ENCODE measurements at regions not wholly inside any gene's neighbourhood (a gene's known extent, or its start where the extent isn't known, plus 50 kb on each side); places are given as distances from the start of the nearest gene placed in this dataset.
A peak's percentile ranks its signal among the peaks of the same experiment; 100 is the strongest.
"Not testable (repeated sequence)": the region's sequence is repeated elsewhere in the genome, so short reads cannot be mapped to it uniquely, and the experiment has no call there.

DNA sequence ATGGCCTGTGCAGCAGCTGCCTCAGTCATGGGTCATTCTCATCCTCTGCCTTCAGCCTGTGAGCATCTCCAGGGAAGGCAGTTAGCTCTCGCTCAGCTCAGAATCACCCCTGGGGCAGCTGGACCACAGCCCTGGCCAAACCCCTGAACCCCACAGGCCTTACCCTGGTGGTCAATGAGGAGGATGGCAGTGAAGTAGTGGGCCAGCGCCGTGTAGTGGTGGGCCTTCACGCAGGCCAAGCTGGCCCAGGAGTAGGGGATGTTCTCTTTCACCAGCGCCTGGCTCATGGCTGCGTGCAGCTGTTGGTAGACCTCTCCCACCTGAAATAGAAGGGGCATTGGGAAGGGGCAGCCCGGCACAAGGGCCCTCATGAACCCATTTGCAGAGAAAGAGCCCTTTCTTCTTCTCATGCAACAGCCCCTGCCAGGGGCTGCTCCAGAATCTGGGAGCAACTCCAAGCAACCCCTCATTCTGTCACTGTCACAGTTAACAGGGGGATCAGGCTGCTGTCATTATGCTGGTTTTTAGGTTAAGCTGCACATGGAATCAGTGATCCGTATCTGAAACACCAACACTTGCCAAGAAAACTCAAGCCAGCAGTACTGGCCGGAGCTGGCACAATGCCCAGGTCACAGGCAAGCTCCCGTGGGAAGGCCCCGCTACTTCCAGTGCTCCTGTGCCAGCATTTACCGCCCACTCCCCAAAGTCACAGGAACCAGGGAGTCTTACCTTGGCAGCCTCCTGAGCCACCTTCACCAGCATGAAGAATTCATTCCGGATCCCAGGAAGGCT is 290.2 kb downstream of the GOLGA6L6 start:
- not testable (repeated sequence) for H3K36me3 Mint-ChIP-seq (ENCODE audit: insufficient read depth); H3K27me3 Mint-ChIP-seq; H3K4me1 Mint-ChIP-seq; ATAC-seq (replicated peaks; ENCODE audit: extremely low read depth, poor library complexity, severe bottlenecking); H3K27ac Mint-ChIP-seq (ENCODE audit: low read depth); H3K9me3 Mint-ChIP-seq; H3K4me3 Mint-ChIP-seq; DNase-seq (ENCODE audit: low spot score in 2 of 2)

DNA sequence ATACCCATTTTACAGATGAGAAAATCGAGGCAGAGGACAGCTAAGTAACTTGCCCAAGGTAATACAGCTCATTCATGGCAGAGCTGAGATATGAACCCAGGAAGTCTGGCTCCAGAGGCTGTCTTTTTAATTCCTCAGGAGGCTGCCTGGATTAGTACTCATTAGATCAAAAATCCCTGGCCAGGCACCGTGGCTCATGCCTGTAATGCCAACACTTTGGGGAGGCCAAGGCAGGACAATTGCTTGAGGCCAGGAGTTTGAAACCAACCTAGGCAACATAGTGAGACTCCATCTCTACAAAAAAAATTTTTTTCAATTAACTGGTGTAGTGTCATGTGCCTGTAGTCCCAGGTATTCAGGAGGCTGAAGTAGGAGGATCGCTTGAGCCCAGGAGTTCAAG is 291.4 kb downstream of the GOLGA6L6 start:
- DNase-seq (ENCODE audit: low spot score in 2 of 2); ATAC-seq (replicated peaks; ENCODE audit: extremely low read depth, poor library complexity, severe bottlenecking); H3K4me1 Mint-ChIP-seq; H3K36me3 Mint-ChIP-seq (ENCODE audit: insufficient read depth); H3K9me3 Mint-ChIP-seq; H3K27me3 Mint-ChIP-seq; H3K4me3 Mint-ChIP-seq: not testable (repeated sequence)
- peak overlapping the region; percentile 80 for H3K27ac Mint-ChIP-seq (ENCODE audit: low read depth)

DNA sequence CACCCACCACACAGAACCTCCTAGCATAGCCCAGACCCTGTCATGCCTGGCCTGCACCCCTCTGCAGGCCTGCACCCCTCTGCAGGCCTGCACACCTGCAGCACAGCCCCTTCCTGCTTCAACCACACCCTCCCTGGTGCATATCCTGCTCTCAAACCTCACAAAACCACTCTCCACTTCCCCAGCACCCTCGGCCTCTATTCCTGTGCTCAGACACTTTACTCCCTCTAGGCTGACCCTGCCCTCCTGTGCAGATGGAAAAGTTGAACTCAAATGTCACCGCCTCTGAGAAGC is 292.0 kb downstream of the GOLGA6L6 start:
- not testable (repeated sequence) for DNase-seq (ENCODE audit: low spot score in 2 of 2); H3K9me3 Mint-ChIP-seq; H3K27me3 Mint-ChIP-seq; H3K36me3 Mint-ChIP-seq (ENCODE audit: insufficient read depth); H3K4me1 Mint-ChIP-seq
- H3K4me3 Mint-ChIP-seq: peak overlapping the region; percentile 1
- peak; percentile 27 for ATAC-seq (replicated peaks; ENCODE audit: extremely low read depth, poor library complexity, severe bottlenecking)
- H3K27ac Mint-ChIP-seq (ENCODE audit: low read depth): peak overlapping the region; percentile 80

DNA sequence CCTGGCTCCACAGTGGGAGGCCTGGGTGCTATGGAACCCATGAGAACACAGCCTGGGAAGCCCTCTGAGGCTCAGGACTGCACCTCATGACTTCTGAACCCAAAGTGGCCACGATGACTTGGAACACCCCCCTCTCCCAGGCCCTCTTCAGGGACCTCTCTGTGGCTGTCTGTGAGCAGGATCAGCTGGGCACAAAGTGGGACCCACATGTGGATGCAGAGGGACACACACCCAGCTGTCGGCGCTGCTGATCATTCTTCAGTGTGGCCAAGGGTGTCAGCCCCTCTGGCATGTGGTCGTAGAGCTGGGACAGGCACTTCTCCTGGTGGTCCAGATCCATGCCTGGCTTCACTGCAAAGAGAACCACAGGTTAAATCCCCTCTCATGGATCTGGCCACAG is 293.2 kb downstream of the GOLGA6L6 start:
- not testable (repeated sequence) for H3K4me1 Mint-ChIP-seq; H3K4me3 Mint-ChIP-seq; ATAC-seq (replicated peaks; ENCODE audit: extremely low read depth, poor library complexity, severe bottlenecking); H3K27me3 Mint-ChIP-seq; H3K36me3 Mint-ChIP-seq (ENCODE audit: insufficient read depth); DNase-seq (ENCODE audit: low spot score in 2 of 2); H3K27ac Mint-ChIP-seq (ENCODE audit: low read depth); H3K9me3 Mint-ChIP-seq

DNA sequence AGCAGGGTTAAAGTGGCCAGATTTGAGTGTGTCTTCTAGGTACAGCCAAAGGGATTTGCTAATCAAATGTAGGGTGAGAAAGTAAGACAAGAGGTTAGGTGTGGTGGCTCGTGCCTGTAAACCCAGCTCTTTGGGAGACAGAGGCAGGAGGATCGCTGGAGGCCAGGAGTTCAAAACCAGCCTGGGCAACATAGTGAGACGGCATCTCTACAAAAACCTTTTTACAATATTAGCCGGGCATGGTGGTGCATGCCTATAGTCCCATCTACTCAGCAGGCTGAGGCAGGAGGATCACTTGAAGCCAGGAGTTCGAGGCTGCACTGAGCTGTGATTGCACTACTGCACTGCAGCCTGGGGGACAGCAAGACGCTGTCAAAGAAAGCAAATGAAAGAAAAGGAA is 294.5 kb downstream of the GOLGA6L6 start:
- ATAC-seq (replicated peaks; ENCODE audit: extremely low read depth, poor library complexity, severe bottlenecking); H3K4me1 Mint-ChIP-seq; DNase-seq (ENCODE audit: low spot score in 2 of 2); H3K27me3 Mint-ChIP-seq; H3K4me3 Mint-ChIP-seq; H3K9me3 Mint-ChIP-seq; H3K27ac Mint-ChIP-seq (ENCODE audit: low read depth); H3K36me3 Mint-ChIP-seq (ENCODE audit: insufficient read depth): not testable (repeated sequence)

DNA sequence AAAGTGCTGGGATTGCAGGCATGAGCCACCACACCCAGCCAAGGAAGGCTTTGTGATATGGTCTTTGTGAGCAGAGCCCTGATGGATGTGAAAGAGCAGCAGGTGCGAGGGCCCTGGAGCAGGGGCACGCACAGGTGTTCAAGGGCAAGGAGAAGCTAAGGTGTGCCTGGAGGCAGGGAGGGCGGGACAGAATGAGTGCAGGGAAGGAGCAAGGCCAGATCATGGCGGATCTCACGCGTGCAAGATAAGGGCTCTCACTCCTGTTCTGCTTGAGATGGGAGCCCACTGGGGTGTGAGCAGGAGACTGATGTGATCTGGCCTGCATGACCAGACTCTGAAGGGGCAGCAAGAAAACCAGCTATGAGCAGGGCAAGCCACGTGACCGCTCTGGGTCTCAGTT is 295.0 kb downstream of the GOLGA6L6 start:
- ATAC-seq (replicated peaks; ENCODE audit: extremely low read depth, poor library complexity, severe bottlenecking); H3K36me3 Mint-ChIP-seq (ENCODE audit: insufficient read depth); H3K4me3 Mint-ChIP-seq; H3K27me3 Mint-ChIP-seq; H3K27ac Mint-ChIP-seq (ENCODE audit: low read depth); DNase-seq (ENCODE audit: low spot score in 2 of 2); H3K9me3 Mint-ChIP-seq; H3K4me1 Mint-ChIP-seq: not testable (repeated sequence)

DNA sequence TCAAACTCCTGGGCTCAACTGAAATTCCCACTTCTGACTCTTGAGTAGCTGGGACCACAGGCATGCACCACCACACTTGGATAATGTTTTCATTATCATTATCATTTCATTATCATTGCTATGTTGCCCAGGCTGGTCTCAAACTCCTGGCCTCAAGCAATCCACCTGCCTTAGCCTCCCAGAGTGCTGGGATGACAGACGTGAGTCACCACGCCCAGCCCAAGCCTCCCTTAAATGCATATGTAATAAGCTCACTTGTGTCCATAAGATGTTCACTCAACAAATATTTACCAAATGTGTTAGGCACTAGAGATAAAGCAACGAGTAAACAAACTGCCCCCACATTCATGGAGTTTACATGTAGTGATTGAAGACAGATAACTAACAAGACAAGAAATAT is 295.7 kb downstream of the GOLGA6L6 start:
- ATAC-seq (replicated peaks; ENCODE audit: extremely low read depth, poor library complexity, severe bottlenecking); H3K4me1 Mint-ChIP-seq; H3K9me3 Mint-ChIP-seq; H3K4me3 Mint-ChIP-seq; DNase-seq (ENCODE audit: low spot score in 2 of 2); H3K27me3 Mint-ChIP-seq; H3K27ac Mint-ChIP-seq (ENCODE audit: low read depth); H3K36me3 Mint-ChIP-seq (ENCODE audit: insufficient read depth): not testable (repeated sequence)

DNA sequence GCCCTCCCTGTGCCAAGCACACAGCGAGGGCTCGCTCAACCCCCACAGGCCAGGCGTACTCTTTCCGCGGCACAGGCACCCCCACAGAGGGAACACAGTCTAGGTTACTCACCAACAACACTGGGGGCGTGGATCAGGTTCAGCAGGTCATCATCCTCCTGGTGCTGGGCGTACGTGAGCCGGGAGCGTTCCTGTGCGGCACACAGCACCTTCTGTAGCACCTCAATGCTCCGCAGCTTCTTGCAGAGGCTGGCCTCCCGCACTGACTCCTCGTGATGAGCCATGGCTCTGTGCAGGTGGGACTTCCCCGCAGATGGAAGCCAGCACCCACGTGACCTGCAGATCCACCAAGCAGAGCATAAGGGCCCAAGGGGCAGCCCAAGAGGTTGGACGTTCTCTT is 296.8 kb downstream of the GOLGA6L6 start:
- H3K27me3 Mint-ChIP-seq; DNase-seq (ENCODE audit: low spot score in 2 of 2); H3K9me3 Mint-ChIP-seq; H3K4me3 Mint-ChIP-seq; ATAC-seq (replicated peaks; ENCODE audit: extremely low read depth, poor library complexity, severe bottlenecking); H3K4me1 Mint-ChIP-seq; H3K36me3 Mint-ChIP-seq (ENCODE audit: insufficient read depth); H3K27ac Mint-ChIP-seq (ENCODE audit: low read depth): not testable (repeated sequence)

DNA sequence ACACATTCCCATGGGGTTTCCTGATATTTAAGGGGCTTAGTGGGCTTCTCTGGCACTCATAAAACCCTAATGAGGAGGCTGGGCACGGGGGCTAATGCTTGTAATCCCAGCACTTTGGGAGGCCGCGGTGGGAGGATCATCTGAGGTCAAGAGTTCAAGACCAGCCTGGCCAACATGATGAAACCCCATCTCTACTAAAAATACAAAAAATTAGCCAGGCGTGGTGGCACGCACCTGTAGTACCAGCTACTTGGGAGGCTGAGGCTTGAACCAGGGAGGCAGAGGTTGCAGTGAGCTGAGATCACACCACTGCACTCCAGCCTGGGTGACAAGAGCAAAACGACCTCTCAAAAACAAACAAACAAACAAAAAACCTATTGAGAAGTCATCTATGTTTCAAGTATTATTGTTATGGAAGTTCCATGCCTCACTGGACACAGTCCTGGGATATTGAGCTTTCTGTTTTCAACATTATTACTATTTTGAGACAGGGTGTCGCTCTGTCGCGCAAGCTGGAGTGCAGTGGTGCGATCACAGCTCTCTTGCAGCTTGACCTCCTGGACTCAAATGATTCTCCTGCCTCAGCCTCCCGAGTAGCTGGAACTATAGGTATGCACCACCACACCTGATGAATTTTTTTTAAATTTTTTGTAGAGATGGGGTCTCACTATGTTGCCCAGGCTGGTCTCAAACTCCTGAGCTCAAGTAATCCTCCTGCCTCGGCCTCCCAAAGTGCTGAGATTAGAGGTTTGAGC is 297.9 kb downstream of the GOLGA6L6 start:
- H3K4me3 Mint-ChIP-seq; H3K27ac Mint-ChIP-seq (ENCODE audit: low read depth); H3K36me3 Mint-ChIP-seq (ENCODE audit: insufficient read depth); H3K9me3 Mint-ChIP-seq; H3K27me3 Mint-ChIP-seq; H3K4me1 Mint-ChIP-seq; DNase-seq (ENCODE audit: low spot score in 2 of 2); ATAC-seq (replicated peaks; ENCODE audit: extremely low read depth, poor library complexity, severe bottlenecking): not testable (repeated sequence)

DNA sequence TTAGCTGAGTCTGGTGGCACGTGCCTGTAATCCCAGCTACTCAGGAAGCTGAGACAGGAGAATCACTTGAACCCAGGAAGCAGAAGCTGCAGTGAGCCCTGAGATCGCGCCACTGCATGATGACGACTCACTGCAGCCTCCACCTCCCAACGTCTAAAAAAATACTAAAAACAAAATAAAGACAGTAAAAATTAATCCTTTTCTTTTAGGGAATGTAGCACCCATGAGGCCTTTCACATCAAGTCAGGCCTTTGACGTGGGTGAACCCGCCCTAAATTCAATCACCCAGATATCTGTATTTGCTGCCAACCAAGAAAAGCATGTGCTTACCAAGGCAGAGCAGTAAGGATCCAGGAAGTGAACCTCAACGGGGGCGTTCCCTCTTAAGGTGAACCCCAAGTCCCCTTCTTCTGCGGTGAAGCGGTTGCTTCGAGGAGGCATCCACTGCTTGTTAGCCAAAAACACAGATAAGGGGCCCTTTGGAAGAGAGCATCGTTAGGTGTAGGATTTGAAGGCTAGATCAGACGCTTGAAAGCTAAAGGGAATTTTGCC is 301.2 kb downstream of the GOLGA6L6 start:
- DNase-seq (ENCODE audit: low spot score in 2 of 2): not testable (repeated sequence)

DNA sequence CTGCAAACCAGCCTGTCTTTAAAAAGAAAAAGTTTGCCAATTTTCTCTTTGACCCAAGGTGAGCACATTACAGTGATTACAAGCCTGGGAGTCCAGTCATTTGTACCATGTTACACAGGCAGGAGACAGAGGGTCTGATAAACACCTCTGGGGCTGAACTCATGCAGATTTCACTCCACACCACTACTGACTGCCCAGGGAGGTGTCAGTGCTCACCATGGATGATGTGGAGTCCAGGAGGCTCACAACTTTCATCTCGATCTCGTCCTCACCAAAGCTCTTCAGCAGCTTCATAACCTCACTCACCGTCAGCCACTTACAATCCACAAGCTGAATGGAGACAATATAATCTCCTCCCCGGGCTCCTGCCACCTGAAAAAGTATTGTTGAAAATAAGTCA is 302.4 kb downstream of the GOLGA6L6 start:
- H3K36me3 Mint-ChIP-seq (ENCODE audit: insufficient read depth); H3K27me3 Mint-ChIP-seq; H3K9me3 Mint-ChIP-seq; H3K27ac Mint-ChIP-seq (ENCODE audit: low read depth); DNase-seq (ENCODE audit: low spot score in 2 of 2); H3K4me3 Mint-ChIP-seq; H3K4me1 Mint-ChIP-seq; ATAC-seq (replicated peaks; ENCODE audit: extremely low read depth, poor library complexity, severe bottlenecking): not testable (repeated sequence)

More for the DNA sequence above, 301.2 kb downstream of the GOLGA6L6 start:
- H3K36me3 Mint-ChIP-seq (ENCODE audit: insufficient read depth); ATAC-seq (replicated peaks; ENCODE audit: extremely low read depth, poor library complexity, severe bottlenecking); H3K9me3 Mint-ChIP-seq; H3K4me3 Mint-ChIP-seq; H3K27me3 Mint-ChIP-seq; H3K4me1 Mint-ChIP-seq; H3K27ac Mint-ChIP-seq (ENCODE audit: low read depth): not testable (repeated sequence)

DNA sequence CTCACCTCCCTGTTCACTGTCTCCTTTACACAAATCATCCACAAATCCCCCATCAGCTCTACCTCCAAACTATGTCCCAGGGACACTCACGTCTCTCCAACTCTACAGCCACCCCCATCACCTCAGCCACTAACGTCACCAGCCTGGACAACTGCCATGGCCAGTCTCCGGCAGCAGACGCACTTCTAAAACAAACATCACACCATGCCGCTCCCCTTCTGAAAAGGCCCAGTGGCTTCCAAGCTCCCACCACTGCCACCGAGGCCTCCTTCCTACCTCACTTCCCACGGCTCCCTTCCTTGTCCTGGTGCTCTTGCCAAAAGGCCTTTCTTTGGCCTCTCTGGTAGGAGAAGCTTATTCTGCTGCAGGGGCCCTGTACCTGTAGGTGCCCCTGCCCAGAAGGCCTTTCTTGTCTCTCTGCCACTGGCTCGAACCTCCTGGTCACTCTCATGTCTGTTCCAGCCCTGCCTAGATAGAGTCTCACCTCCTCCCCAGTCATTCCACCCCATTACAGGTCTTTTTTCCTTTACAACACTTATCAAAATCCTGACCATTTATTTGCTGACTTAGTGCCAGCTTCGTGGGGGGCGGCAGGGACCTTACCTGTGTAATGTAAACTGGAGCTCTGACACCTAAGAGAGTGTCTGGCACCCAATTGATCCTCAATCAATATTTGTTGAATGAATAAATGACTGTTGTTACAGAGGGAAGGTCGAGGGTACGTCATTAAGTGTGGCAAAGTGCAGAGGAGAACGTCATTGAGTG is 304.2 kb downstream of the GOLGA6L6 start:
- not testable (repeated sequence) for H3K27ac Mint-ChIP-seq (ENCODE audit: low read depth); H3K4me3 Mint-ChIP-seq; H3K36me3 Mint-ChIP-seq (ENCODE audit: insufficient read depth); H3K27me3 Mint-ChIP-seq; H3K4me1 Mint-ChIP-seq; DNase-seq (ENCODE audit: low spot score in 2 of 2); ATAC-seq (replicated peaks; ENCODE audit: extremely low read depth, poor library complexity, severe bottlenecking); H3K9me3 Mint-ChIP-seq
